ENCODE measurements at regions not wholly inside any gene's neighbourhood (a gene's known extent, or its start where the extent isn't known, plus 50 kb on each side); places are given as distances from the start of the nearest gene placed in this dataset.
A peak's percentile ranks its signal among the peaks of the same experiment; 100 is the strongest.

GRCh38 chr4:175419236-175419718 is 392.8 kb downstream of the GPM6A start:
- no peaks in the 10 kb centered on the region for H3K27me3 ChIP-seq (ENCODE audit: control insufficient read depth in 2 of 2, insufficient read depth in 1 of 2, low read length in 1 of 2)
- no peak overlapping the region for H3K27ac ChIP-seq (ENCODE audit: low read depth in 1 of 2, low read length in 1 of 2)
- DNase-seq (ENCODE audit: low read depth in 6 of 9, low spot score in 9 of 9), result no peak
- no peaks in the 10 kb centered on the region for H3K4me1 ChIP-seq (ENCODE audit: control insufficient read depth in 2 of 2, insufficient read depth in 2 of 2, low read length in 2 of 2)
- no peak overlapping the region for H3K4me3 ChIP-seq (ENCODE audit: low read length in 2 of 2)
- 93% methylated on average over 2 of the region's 2 CpGs for WGBS
- H3K9me3 ChIP-seq (ENCODE audit: control insufficient read depth in 2 of 2, insufficient read depth in 1 of 2, low read length in 1 of 2), result no peaks in the 10 kb centered on the region
- H3K36me3 ChIP-seq (ENCODE audit: control insufficient read depth in 2 of 2, insufficient read depth in 2 of 2, low read length in 1 of 2), result no peaks in the 10 kb centered on the region

DNA sequence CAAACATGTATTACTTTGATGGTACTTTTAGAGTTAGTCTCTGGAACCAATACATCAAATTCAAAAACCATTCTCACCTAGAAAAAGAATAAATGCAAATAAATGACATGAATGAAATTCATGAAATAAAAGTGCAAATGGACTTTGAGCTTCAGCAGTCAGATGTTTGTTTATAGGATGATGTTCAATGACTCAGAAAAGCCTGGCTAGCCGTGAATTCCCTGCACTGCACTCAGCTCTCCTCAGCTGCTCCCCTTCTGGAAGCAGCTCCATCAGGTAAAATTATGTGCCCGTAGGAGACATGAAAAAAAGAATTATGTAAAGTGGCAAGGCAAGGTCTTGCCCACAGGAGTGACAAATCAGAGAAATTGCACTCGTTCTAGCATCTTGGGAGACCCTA is 390.6 kb downstream of the GPM6A start:
- no peak for DNase-seq (ENCODE audit: low read depth in 6 of 9, low spot score in 9 of 9)

DNA sequence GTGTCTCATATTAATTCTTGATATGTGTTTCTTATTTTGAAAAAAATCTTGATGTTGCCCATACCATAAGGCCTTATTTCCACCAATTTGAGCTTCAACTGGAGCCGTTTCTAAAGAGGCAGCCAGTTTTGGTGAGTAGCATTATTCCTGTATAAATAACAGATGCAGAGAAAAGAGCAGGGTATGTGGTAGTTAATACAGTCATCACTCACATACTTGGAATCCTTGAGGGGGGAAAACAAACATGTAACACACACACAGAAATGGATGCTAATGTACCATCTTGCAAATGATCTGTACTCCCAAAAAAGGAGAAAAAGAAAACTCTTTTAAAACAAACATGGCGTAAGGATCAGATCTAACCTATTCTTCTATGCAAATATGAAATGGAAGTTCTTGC is 389.7 kb downstream of the GPM6A start:
- WGBS, result 93% methylated on average over 2 of the region's 2 CpGs
- Histone ChIP-seq H3K4me3 (ENCODE audit: low read length in 2 of 2) (no peak overlapping the region), H3K9me3 (ENCODE audit: control insufficient read depth in 2 of 2, insufficient read depth in 1 of 2, low read length in 1 of 2) (no peaks in the 10 kb centered on the region), H3K4me1 (ENCODE audit: control insufficient read depth in 2 of 2, insufficient read depth in 2 of 2, low read length in 2 of 2) (no peaks in the 10 kb centered on the region), H3K27me3 (ENCODE audit: control insufficient read depth in 2 of 2, insufficient read depth in 1 of 2, low read length in 1 of 2) (no peaks in the 10 kb centered on the region), H3K27ac (ENCODE audit: low read depth in 1 of 2, low read length in 1 of 2) (no peak overlapping the region), H3K36me3 (ENCODE audit: control insufficient read depth in 2 of 2, insufficient read depth in 2 of 2, low read length in 1 of 2) (no peaks in the 10 kb centered on the region)
- DNase-seq (ENCODE audit: low read depth in 6 of 9, low spot score in 9 of 9), result no peak

More for the DNA sequence above, 390.6 kb downstream of the GPM6A start:
- WGBS, result 88% methylated on average over 3 of the region's 3 CpGs
- no peaks in the 10 kb centered on the region for H3K27me3 ChIP-seq (ENCODE audit: control insufficient read depth in 2 of 2, insufficient read depth in 1 of 2, low read length in 1 of 2)
- H3K36me3 ChIP-seq (ENCODE audit: control insufficient read depth in 2 of 2, insufficient read depth in 2 of 2, low read length in 1 of 2), result no peaks in the 10 kb centered on the region
- no peaks in the 10 kb centered on the region for H3K9me3 ChIP-seq (ENCODE audit: control insufficient read depth in 2 of 2, insufficient read depth in 1 of 2, low read length in 1 of 2)
- no peaks in the 10 kb centered on the region for H3K4me1 ChIP-seq (ENCODE audit: control insufficient read depth in 2 of 2, insufficient read depth in 2 of 2, low read length in 2 of 2)
- H3K4me3 ChIP-seq (ENCODE audit: low read length in 2 of 2), result no peak overlapping the region
- H3K27ac ChIP-seq (ENCODE audit: low read depth in 1 of 2, low read length in 1 of 2), result no peak overlapping the region

DNA sequence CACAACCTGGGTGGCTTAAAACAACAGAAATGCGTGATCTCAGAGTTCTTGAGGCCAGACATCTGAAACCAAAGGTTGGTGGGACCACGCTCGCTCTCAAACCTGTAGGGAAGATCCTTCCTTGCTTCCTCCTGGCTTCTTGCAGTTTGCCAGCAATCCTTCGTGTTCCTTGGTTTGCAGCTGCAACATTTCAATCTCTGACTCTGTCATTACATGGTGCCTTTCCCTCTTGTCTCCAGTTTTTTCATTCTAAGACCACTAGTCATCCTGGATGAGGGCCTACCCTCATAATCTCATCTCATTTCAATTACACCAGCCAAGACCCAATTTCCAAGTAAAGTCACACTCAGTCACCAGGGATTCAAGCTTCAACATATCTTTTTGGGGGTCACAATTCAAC is 388.0 kb downstream of the GPM6A start:
- Histone ChIP-seq H3K27ac (ENCODE audit: low read depth in 1 of 2, low read length in 1 of 2) (no peak overlapping the region), H3K36me3 (ENCODE audit: control insufficient read depth in 2 of 2, insufficient read depth in 2 of 2, low read length in 1 of 2) (no peaks in the 10 kb centered on the region), H3K4me3 (ENCODE audit: low read length in 2 of 2) (no peak overlapping the region), H3K9me3 (ENCODE audit: control insufficient read depth in 2 of 2, insufficient read depth in 1 of 2, low read length in 1 of 2) (no peaks in the 10 kb centered on the region), H3K4me1 (ENCODE audit: control insufficient read depth in 2 of 2, insufficient read depth in 2 of 2, low read length in 2 of 2) (no peaks in the 10 kb centered on the region), H3K27me3 (ENCODE audit: control insufficient read depth in 2 of 2, insufficient read depth in 1 of 2, low read length in 1 of 2) (no peaks in the 10 kb centered on the region)
- 91% methylated on average over 4 of the region's 4 CpGs for WGBS
- DNase-seq (ENCODE audit: low read depth in 6 of 9, low spot score in 9 of 9), result no peak

GRCh38 chr4:175427751-175428150 is 384.3 kb downstream of the GPM6A start:
- 92% methylated on average over 42 of the region's 44 CpGs for WGBS

DNA sequence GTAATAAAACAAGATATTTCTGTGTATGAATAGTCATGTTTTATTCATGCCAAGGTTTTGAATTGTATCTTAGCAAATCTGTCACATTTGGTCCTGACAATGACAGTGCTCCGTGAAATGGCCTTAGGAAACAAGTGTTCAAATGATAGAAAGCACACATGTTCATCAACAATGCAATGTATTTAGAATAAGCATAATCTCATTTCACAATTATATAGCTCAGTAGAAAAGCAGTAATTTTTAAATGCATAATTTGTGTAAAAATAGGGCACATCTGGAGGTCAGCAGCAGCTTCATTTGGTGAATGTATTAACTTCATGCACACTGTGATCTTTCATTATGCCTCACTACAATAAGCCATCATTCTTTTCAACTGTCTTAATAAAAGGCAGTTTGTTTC is 380.4 kb downstream of the GPM6A start:
- DNase-seq (ENCODE audit: low read depth in 6 of 9, low spot score in 9 of 9), result no peak
- H3K27me3 ChIP-seq (ENCODE audit: control insufficient read depth in 2 of 2, insufficient read depth in 1 of 2, low read length in 1 of 2), result no peaks in the 10 kb centered on the region
- WGBS, result 97% methylated on average over 1 of the region's 1 CpG
- no peaks in the 10 kb centered on the region for H3K36me3 ChIP-seq (ENCODE audit: control insufficient read depth in 2 of 2, insufficient read depth in 2 of 2, low read length in 1 of 2)
- H3K4me3 ChIP-seq (ENCODE audit: low read length in 2 of 2), result no peak overlapping the region
- H3K27ac ChIP-seq (ENCODE audit: low read depth in 1 of 2, low read length in 1 of 2), result no peak overlapping the region
- H3K4me1 ChIP-seq (ENCODE audit: control insufficient read depth in 2 of 2, insufficient read depth in 2 of 2, low read length in 2 of 2), result no peaks in the 10 kb centered on the region
- H3K9me3 ChIP-seq (ENCODE audit: control insufficient read depth in 2 of 2, insufficient read depth in 1 of 2, low read length in 1 of 2), result no peaks in the 10 kb centered on the region

More at GRCh38 chr4:175427751-175428150, 384.3 kb downstream of the GPM6A start:
- no peaks in the 10 kb centered on the region for H3K27me3 ChIP-seq (ENCODE audit: control insufficient read depth in 2 of 2, insufficient read depth in 1 of 2, low read length in 1 of 2)
- H3K9me3 ChIP-seq (ENCODE audit: control insufficient read depth in 2 of 2, insufficient read depth in 1 of 2, low read length in 1 of 2), result no peaks in the 10 kb centered on the region
- no peak for DNase-seq (ENCODE audit: low read depth in 6 of 9, low spot score in 9 of 9)
- H3K4me1 ChIP-seq (ENCODE audit: control insufficient read depth in 2 of 2, insufficient read depth in 2 of 2, low read length in 2 of 2), result no peaks in the 10 kb centered on the region
- H3K27ac ChIP-seq (ENCODE audit: low read depth in 1 of 2, low read length in 1 of 2), result no peak overlapping the region
- no peak overlapping the region for H3K4me3 ChIP-seq (ENCODE audit: low read length in 2 of 2)
- H3K36me3 ChIP-seq (ENCODE audit: control insufficient read depth in 2 of 2, insufficient read depth in 2 of 2, low read length in 1 of 2), result no peaks in the 10 kb centered on the region

DNA sequence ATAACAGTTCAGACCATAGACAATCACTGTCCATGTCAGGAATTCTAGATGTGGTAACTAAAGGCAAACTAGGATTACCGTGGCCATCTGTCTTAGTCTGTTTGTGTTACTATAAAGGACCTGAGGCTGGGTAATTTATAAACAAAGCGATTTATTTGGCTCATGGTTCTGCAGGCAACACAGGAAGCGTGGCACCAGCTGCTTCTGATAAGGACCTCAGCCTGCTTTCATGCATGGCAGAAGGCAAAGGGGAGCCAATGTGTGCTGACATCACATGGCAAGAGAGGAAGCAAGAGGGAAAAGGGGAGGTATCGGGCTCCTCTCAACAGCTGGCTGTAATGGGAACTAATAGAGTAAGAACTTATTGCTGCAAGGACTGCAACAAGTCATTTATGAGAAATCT is 376.7 kb downstream of the GPM6A start:
- H3K36me3 ChIP-seq (ENCODE audit: control insufficient read depth in 2 of 2, insufficient read depth in 2 of 2, low read length in 1 of 2), result no peaks in the 10 kb centered on the region
- no peak overlapping the region for H3K4me3 ChIP-seq (ENCODE audit: low read length in 2 of 2)
- H3K27ac ChIP-seq (ENCODE audit: low read depth in 1 of 2, low read length in 1 of 2), result no peak overlapping the region
- WGBS, result 19% methylated on average over 4 of the region's 4 CpGs
- H3K9me3 ChIP-seq (ENCODE audit: control insufficient read depth in 2 of 2, insufficient read depth in 1 of 2, low read length in 1 of 2), result no peaks in the 10 kb centered on the region
- H3K27me3 ChIP-seq (ENCODE audit: control insufficient read depth in 2 of 2, insufficient read depth in 1 of 2, low read length in 1 of 2), result no peaks in the 10 kb centered on the region
- H3K4me1 ChIP-seq (ENCODE audit: control insufficient read depth in 2 of 2, insufficient read depth in 2 of 2, low read length in 2 of 2), result no peaks in the 10 kb centered on the region
- peak in 4 of 9 donors; percentile 2 to 19 (median 8) for DNase-seq (ENCODE audit: low read depth in 6 of 9, low spot score in 9 of 9)

- WGBS, result 47% methylated on average over 1 of the region's 1 CpG
- Histone ChIP-seq H3K4me3 (ENCODE audit: low read length in 2 of 2) (no peak overlapping the region), H3K4me1 (ENCODE audit: control insufficient read depth in 2 of 2, insufficient read depth in 2 of 2, low read length in 2 of 2) (no peaks in the 10 kb centered on the region), H3K27me3 (ENCODE audit: control insufficient read depth in 2 of 2, insufficient read depth in 1 of 2, low read length in 1 of 2) (no peaks in the 10 kb centered on the region), H3K9me3 (ENCODE audit: control insufficient read depth in 2 of 2, insufficient read depth in 1 of 2, low read length in 1 of 2) (no peaks in the 10 kb centered on the region), H3K27ac (ENCODE audit: low read depth in 1 of 2, low read length in 1 of 2) (no peak overlapping the region), H3K36me3 (ENCODE audit: control insufficient read depth in 2 of 2, insufficient read depth in 2 of 2, low read length in 1 of 2) (no peaks in the 10 kb centered on the region)
- no peak for DNase-seq (ENCODE audit: low read depth in 6 of 9, low spot score in 9 of 9)
These were observed 375.9 kb downstream of the GPM6A start for GRCh38 chr4:175436196-175436595.

- WGBS, result 95% methylated on average over 2 of the region's 2 CpGs
- no peak for DNase-seq (ENCODE audit: low read depth in 6 of 9, low spot score in 9 of 9)
- Histone ChIP-seq H3K4me3 (ENCODE audit: low read length in 2 of 2) (no peak overlapping the region), H3K9me3 (ENCODE audit: control insufficient read depth in 2 of 2, insufficient read depth in 1 of 2, low read length in 1 of 2) (no peaks in the 10 kb centered on the region), H3K27me3 (ENCODE audit: control insufficient read depth in 2 of 2, insufficient read depth in 1 of 2, low read length in 1 of 2) (no peaks in the 10 kb centered on the region), H3K27ac (ENCODE audit: low read depth in 1 of 2, low read length in 1 of 2) (no peak overlapping the region), H3K4me1 (ENCODE audit: control insufficient read depth in 2 of 2, insufficient read depth in 2 of 2, low read length in 2 of 2) (no peaks in the 10 kb centered on the region), H3K36me3 (ENCODE audit: control insufficient read depth in 2 of 2, insufficient read depth in 2 of 2, low read length in 1 of 2) (no peaks in the 10 kb centered on the region)
These were observed 371.3 kb downstream of the GPM6A start for GRCh38 chr4:175440786-175441185.

DNA sequence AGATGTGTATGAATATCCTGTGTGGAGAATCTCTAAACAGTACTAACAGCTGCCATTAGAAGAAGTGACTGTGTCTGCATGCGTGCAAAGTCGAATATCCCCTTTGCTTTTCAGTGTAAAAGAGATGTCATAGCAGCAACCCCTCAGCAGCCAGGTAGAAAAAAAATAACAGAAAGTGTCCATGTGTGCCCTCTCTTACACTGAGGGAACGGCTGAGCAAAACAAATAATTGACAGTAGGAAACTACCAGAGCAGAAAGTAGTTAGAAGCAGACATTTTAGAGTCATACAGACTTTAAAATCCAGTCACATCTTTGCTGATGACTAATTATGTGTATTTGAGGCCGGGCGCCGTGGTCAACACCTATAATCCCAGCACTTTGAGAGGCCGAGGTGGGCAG is 370.8 kb downstream of the GPM6A start:
- Histone ChIP-seq H3K4me1 (ENCODE audit: control insufficient read depth in 2 of 2, insufficient read depth in 2 of 2, low read length in 2 of 2) (no peaks in the 10 kb centered on the region), H3K27ac (ENCODE audit: low read depth in 1 of 2, low read length in 1 of 2) (no peak overlapping the region)
- 95% methylated on average over 7 of the region's 7 CpGs for WGBS

More for the DNA sequence above, 370.8 kb downstream of the GPM6A start:
- no peak for DNase-seq (ENCODE audit: low read depth in 6 of 9, low spot score in 9 of 9)
- H3K27me3 ChIP-seq (ENCODE audit: control insufficient read depth in 2 of 2, insufficient read depth in 1 of 2, low read length in 1 of 2), result no peaks in the 10 kb centered on the region
- no peak overlapping the region for H3K4me3 ChIP-seq (ENCODE audit: low read length in 2 of 2)
- no peaks in the 10 kb centered on the region for H3K9me3 ChIP-seq (ENCODE audit: control insufficient read depth in 2 of 2, insufficient read depth in 1 of 2, low read length in 1 of 2)
- H3K36me3 ChIP-seq (ENCODE audit: control insufficient read depth in 2 of 2, insufficient read depth in 2 of 2, low read length in 1 of 2), result no peaks in the 10 kb centered on the region

Measured in thymus (tissue), 11 donors.